ENCODE measurements at regions not wholly inside any gene's neighbourhood (a gene's known extent, or its start where the extent isn't known, plus 50 kb on each side); places are given as distances from the start of the nearest gene placed in this dataset.

- no peak for DNase-seq (ENCODE audit: low read depth in 4 of 4, low spot score in 3 of 4)
Measured at GRCh38 chr13:89603187-89603586, 1744.3 kb upstream of the MIR17HG start.

GRCh38 chr13:89609318-89609717 lies 1738.2 kb upstream of the MIR17HG start:
- no peak for DNase-seq (ENCODE audit: low read depth in 4 of 4, low spot score in 3 of 4)

- DNase-seq (ENCODE audit: low read depth in 4 of 4, low spot score in 3 of 4): no peak
Measured at GRCh38 chr13:89610331-89610730, 1737.2 kb upstream of the MIR17HG start.

GRCh38 chr13:89610881-89611280 lies 1736.6 kb upstream of the MIR17HG start:
- DNase-seq (ENCODE audit: low read depth in 4 of 4, low spot score in 3 of 4): no peak

GRCh38 chr13:89627996-89628395 lies 1719.5 kb upstream of the MIR17HG start:
- DNase-seq (ENCODE audit: low read depth in 4 of 4, low spot score in 3 of 4): no peak

- no peak for DNase-seq (ENCODE audit: low read depth in 4 of 4, low spot score in 3 of 4)
Measured at GRCh38 chr13:89628567-89628966, 1718.9 kb upstream of the MIR17HG start.

GRCh38 chr13:89650226-89650625 lies 1697.3 kb upstream of the MIR17HG start:
- no peak for DNase-seq (ENCODE audit: low read depth in 4 of 4, low spot score in 3 of 4)

- DNase-seq (ENCODE audit: low read depth in 4 of 4, low spot score in 3 of 4): no peak
Measured at GRCh38 chr13:89660752-89661151, 1686.7 kb upstream of the MIR17HG start.

- no peak for DNase-seq (ENCODE audit: low read depth in 4 of 4, low spot score in 3 of 4)
Measured at GRCh38 chr13:89673789-89674311, 1673.6 kb upstream of the MIR17HG start.

GRCh38 chr13:89678466-89679121 lies 1668.9 kb upstream of the MIR17HG start:
- no peak for DNase-seq (ENCODE audit: low read depth in 4 of 4, low spot score in 3 of 4)

GRCh38 chr13:89684896-89685295 lies 1662.6 kb upstream of the MIR17HG start:
- no peak for DNase-seq (ENCODE audit: low read depth in 4 of 4, low spot score in 3 of 4)

- no peak for DNase-seq (ENCODE audit: low read depth in 4 of 4, low spot score in 3 of 4)
Measured at GRCh38 chr13:89686171-89686570, 1661.3 kb upstream of the MIR17HG start.

- no peak for DNase-seq (ENCODE audit: low read depth in 4 of 4, low spot score in 3 of 4)
Measured at GRCh38 chr13:89687066-89687465, 1660.4 kb upstream of the MIR17HG start.

- DNase-seq (ENCODE audit: low read depth in 4 of 4, low spot score in 3 of 4): no peak
Measured at GRCh38 chr13:89688918-89689317, 1658.6 kb upstream of the MIR17HG start.

- no peak for DNase-seq (ENCODE audit: low read depth in 4 of 4, low spot score in 3 of 4)
Measured at GRCh38 chr13:89694451-89694850, 1653.0 kb upstream of the MIR17HG start.

GRCh38 chr13:89695343-89696257 lies 1651.9 kb upstream of the MIR17HG start:
- DNase-seq (ENCODE audit: low read depth in 4 of 4, low spot score in 3 of 4): peak; percentile 19 to 37 (median 30)

GRCh38 chr13:89701913-89702312 lies 1645.6 kb upstream of the MIR17HG start:
- no peak for DNase-seq (ENCODE audit: low read depth in 4 of 4, low spot score in 3 of 4)

GRCh38 chr13:89704040-89704439 lies 1643.4 kb upstream of the MIR17HG start:
- no peak for DNase-seq (ENCODE audit: low read depth in 4 of 4, low spot score in 3 of 4)

GRCh38 chr13:89708013-89708412 lies 1639.5 kb upstream of the MIR17HG start:
- DNase-seq (ENCODE audit: low read depth in 4 of 4, low spot score in 3 of 4): no peak

- no peak for DNase-seq (ENCODE audit: low read depth in 4 of 4, low spot score in 3 of 4)
Measured at GRCh38 chr13:89721216-89721615, 1626.3 kb upstream of the MIR17HG start.

GRCh38 chr13:89726690-89727435 lies 1620.6 kb upstream of the MIR17HG start:
- no peak for DNase-seq (ENCODE audit: low read depth in 4 of 4, low spot score in 3 of 4)
